ENCODE measurements at regions not wholly inside any gene's neighbourhood (a gene's known extent, or its start where the extent isn't known, plus 50 kb on each side); places are given as distances from the start of the nearest gene placed in this dataset.

GRCh38 chr7:110548372-110548771 is 542.6 kb upstream of the LRRN3 start:
- no peak for TF ChIP-seq CTCF (IDR thresholded peaks at IDR 0.05; ENCODE audit: low read depth, low read length, missing input control)
- TF ChIP-seq RAD21 (IDR thresholded peaks at IDR 0.05) = no peak
- TF ChIP-seq FOXA1 (IDR thresholded peaks at IDR 0.05) = no peak
- TF ChIP-seq TAF1 (conservative IDR thresholded peaks at IDR 0.05) = no peak
- TF ChIP-seq HNF4A (conservative IDR thresholded peaks at IDR 0.05) = no peak
- TF ChIP-seq, protein P1, sequence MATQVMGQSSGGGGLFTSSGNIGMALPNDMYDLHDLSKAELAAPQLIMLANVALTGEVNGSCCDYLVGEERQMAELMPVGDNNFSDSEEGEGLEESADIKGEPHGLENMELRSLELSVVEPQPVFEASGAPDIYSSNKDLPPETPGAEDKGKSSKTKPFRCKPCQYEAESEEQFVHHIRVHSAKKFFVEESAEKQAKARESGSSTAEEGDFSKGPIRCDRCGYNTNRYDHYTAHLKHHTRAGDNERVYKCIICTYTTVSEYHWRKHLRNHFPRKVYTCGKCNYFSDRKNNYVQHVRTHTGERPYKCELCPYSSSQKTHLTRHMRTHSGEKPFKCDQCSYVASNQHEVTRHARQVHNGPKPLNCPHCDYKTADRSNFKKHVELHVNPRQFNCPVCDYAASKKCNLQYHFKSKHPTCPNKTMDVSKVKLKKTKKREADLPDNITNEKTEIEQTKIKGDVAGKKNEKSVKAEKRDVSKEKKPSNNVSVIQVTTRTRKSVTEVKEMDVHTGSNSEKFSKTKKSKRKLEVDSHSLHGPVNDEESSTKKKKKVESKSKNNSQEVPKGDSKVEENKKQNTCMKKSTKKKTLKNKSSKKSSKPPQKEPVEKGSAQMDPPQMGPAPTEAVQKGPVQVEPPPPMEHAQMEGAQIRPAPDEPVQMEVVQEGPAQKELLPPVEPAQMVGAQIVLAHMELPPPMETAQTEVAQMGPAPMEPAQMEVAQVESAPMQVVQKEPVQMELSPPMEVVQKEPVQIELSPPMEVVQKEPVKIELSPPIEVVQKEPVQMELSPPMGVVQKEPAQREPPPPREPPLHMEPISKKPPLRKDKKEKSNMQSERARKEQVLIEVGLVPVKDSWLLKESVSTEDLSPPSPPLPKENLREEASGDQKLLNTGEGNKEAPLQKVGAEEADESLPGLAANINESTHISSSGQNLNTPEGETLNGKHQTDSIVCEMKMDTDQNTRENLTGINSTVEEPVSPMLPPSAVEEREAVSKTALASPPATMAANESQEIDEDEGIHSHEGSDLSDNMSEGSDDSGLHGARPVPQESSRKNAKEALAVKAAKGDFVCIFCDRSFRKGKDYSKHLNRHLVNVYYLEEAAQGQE (IDR thresholded peaks at IDR 0.05) = no peak
- no peak for TF ChIP-seq YY1 (IDR thresholded peaks at IDR 0.05)
- TF ChIP-seq EGR1 (IDR thresholded peaks at IDR 0.05; ENCODE audit: low read depth in 2 of 2) = no peak
- no peak for TF ChIP-seq MAX (IDR thresholded peaks at IDR 0.05)
- no peak for TF ChIP-seq GABPA (IDR thresholded peaks at IDR 0.05 in 1 of 2, conservative IDR thresholded peaks at IDR 0.05 in 1 of 2)
- TF ChIP-seq NR2F2 (IDR thresholded peaks at IDR 0.05) = no peak
- TF ChIP-seq ZBTB33 (IDR thresholded peaks at IDR 0.05) = no peak
- no peak for TF ChIP-seq ATF3 (IDR thresholded peaks at IDR 0.05)
- TF ChIP-seq SP1 (IDR thresholded peaks at IDR 0.05) = no peak

Measured in liver (tissue), 3 donors.